HUES64 (cell line): ENCODE measurements at regions not wholly inside any gene's neighbourhood (a gene's known extent, or its start where the extent isn't known, plus 50 kb on each side); places are given as distances from the start of the nearest gene placed in this dataset.
"Not testable (repeated sequence)": the region's sequence is repeated elsewhere in the genome, so short reads cannot be mapped to it uniquely, and the experiment has no call there.

ENCODE experiments used
- H3K27ac ChIP-seq: 2 replicates; pipeline ENCODE4 v1.7.0; 2013; ENCODE audit warnings: low read depth, low read length, inconsistent platforms
- H3K27me3 ChIP-seq: 2 replicates; pipeline ENCODE4 v1.6.1; 2013; ENCODE audit warnings: mild to moderate bottlenecking, low read length; ENCODE audit not compliant: insufficient read depth
- H3K36me3 ChIP-seq: 2 replicates; pipeline ENCODE4 v1.6.1; 2013; ENCODE audit warnings: mild to moderate bottlenecking, low read length; ENCODE audit not compliant: insufficient read depth
- H3K4me1 ChIP-seq: 2 replicates; pipeline ENCODE4 v1.6.1; 2013; ENCODE audit warnings: mild to moderate bottlenecking, low read length, moderate library complexity; ENCODE audit not compliant: insufficient read depth
- H3K4me3 ChIP-seq: 2 replicates; pipeline ENCODE4 v1.5.1; 2013; ENCODE audit warnings: mild to moderate bottlenecking, low read length, moderate library complexity
- H3K9ac ChIP-seq: 2 replicates; pipeline ENCODE4 v1.6.1; 2013; ENCODE audit warnings: mild to moderate bottlenecking, low read depth, low read length
- H3K9me3 ChIP-seq: 2 replicates; pipeline ENCODE4 v1.6.1; 2013; ENCODE audit warnings: low read depth, low read length; ENCODE audit not compliant: insufficient read depth
- WGBS: fragments of 150-250, 120-280 bp; methylation state at CpG from one replicate; pipeline ENCODE4 v1.1.7; 2013; ENCODE audit warnings: missing lambda C conversion rate; 5-methylcytosine and 5-hydroxymethylcytosine counted together

DNA sequence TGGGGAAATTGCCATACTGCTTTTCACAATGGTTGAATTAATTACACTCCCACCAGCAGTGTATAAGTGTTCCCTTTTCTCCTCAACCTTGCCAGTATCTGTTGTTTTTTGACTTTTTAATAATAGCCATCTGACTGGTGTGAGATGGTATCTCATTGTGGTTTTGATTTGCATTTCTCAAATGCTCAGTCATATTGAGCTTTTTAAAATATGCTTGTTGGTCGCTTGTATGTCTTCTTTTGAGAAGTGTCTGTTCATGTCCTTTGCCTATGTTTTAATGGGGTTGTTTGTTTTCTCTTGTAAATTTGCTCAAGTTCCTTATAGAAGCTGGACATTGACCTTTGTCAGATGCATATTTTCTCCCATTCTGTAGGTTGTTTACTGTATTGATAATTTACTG lies 75.4 kb upstream of the ARX start:
- not testable (repeated sequence) for H3K9me3 ChIP-seq, H3K27ac ChIP-seq, H3K36me3 ChIP-seq, H3K4me3 ChIP-seq, H3K9ac ChIP-seq, H3K27me3 ChIP-seq, H3K4me1 ChIP-seq
- WGBS, result 76% methylated on average over 1 of the region's 1 CpG

DNA sequence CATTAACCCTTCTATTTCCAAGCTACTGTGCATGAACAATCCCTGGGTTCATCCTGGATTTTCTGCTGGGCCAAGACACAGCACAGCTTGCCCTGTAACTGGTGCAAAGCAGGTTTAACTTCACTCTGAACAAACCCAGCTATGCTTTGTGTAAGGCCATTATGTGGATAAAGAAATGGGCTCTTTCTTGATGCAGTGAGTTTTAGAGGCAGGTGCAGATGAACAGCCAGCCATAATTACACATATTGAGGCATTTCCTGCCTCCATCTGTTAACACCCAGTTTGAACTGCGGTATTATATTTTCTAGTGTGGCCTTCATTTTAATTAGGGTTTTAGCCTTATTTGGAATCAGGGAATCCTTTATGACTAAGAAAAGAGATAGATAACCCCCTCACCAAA lies 68.7 kb upstream of the ARX start:
- no peaks in the 10 kb centered on the region for H3K9me3 ChIP-seq
- H3K4me1 ChIP-seq, result no peaks in the 10 kb centered on the region
- H3K27ac ChIP-seq, result no peak overlapping the region
- no peaks in the 10 kb centered on the region for H3K36me3 ChIP-seq
- H3K27me3 ChIP-seq, result no peaks in the 10 kb centered on the region; the same call in 1 of the 2 replicates
- no peak overlapping the region for H3K4me3 ChIP-seq
- H3K9ac ChIP-seq, result no peak overlapping the region
- WGBS, result no CpG with 5 or more reads among the region's 1 CpG

DNA sequence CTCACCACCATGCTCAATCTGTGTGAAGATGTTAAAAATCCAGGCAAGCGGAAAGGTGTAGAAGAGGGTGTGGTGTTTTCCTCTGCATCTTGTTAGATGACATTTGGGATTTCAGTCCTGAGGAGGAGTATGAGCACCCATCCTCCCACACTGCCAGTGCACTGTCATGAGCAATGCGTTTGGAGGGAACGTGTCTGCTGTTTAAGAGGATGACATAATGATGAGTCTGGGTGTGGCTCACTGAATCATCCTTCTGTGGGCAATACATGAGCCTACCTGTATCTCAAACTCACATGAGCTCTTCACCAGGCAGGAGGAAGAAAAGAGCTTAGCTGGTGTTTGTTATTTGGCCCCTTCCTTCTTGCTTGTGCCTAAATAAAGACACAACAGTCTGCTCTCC lies 67.9 kb upstream of the ARX start:
- Histone ChIP-seq H3K9me3 (no peaks in the 10 kb centered on the region), H3K27me3 (no peaks in the 10 kb centered on the region; the same call in 1 of the 2 replicates), H3K4me3 (no peak overlapping the region), H3K27ac (no peak overlapping the region), H3K36me3 (no peaks in the 10 kb centered on the region), H3K4me1 (no peaks in the 10 kb centered on the region), H3K9ac (no peak overlapping the region)
- 76% methylated on average over 3 of the region's 3 CpGs for WGBS

DNA sequence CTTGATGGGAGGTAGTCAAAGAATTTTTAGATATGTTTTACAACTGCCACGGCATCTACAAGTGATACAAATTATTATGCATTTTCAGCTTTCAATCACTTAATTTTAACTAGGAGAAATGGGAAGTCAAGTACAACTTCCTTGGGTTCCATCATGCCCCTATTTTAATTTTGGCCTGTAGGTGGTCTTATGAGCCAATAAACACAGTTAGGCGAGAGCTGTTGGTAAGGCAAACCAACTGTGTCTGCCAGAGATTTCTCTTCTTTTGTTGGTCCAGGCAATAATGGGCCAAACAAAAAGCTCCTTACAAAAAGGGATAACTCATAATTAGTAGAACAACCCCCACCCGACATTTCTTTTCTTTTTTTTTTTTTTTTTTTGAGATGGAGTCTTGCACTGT lies 63.3 kb upstream of the ARX start:
- H3K4me1 ChIP-seq, result no peaks in the 10 kb centered on the region
- no peaks in the 10 kb centered on the region for H3K36me3 ChIP-seq
- H3K9me3 ChIP-seq, result no peaks in the 10 kb centered on the region
- WGBS, result 91% methylated on average over 2 of the region's 3 CpGs
- H3K4me3 ChIP-seq, result no peak overlapping the region
- H3K27ac ChIP-seq, result no peak overlapping the region
- no peaks in the 10 kb centered on the region; the same call in 1 of the 2 replicates for H3K27me3 ChIP-seq
- H3K9ac ChIP-seq, result no peak overlapping the region

DNA sequence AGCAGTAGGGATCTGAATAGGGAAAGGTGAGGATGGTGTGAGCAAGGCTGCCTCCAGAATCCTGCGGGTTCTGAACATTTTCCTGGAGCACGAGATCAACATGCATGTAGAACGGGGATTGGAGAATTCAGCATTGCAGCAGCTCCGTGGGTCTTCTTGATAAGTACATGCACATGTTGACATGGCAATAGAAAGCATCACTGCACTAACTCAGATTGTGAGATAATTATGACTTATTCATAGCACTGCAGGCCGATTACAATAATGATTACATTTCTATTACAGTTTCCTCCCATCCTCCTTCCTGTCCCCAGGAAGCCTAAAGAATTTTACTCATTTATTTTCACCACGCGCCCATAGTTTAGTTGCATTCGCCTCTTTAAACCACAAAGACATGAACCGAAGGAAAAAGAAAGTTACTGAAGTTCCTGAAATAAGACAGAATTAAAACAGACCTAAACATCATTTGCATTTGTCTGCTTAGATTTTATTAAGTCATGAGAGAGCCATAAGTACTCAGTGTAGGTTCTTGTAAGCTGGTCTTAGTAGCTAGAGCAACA lies 61.3 kb upstream of the ARX start:
- 92% methylated on average over 9 of the region's 9 CpGs for WGBS
- Histone ChIP-seq H3K9ac (no peak overlapping the region), H3K27ac (no peak overlapping the region)

DNA sequence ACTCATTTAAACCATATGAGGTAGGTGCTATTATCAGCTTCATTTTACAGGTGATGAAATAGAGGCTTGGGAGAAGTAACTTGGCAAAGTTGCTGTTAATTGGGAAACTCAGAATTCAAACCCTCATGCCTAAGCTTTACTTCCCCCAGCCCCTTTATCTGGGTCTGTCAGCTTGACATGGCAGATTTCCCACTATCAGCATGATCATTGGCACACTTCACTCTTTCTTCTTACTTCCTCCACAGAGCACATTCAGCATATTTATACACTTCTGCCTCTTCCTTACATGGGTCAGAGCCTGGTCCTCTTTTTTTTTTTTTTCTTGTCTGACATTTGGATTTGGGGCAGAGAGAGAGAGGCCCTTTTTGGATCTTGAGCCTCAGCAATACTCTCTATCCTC lies 56.5 kb upstream of the ARX start:
- Histone ChIP-seq H3K4me1 (no peaks in the 10 kb centered on the region), H3K27ac (no peak overlapping the region), H3K36me3 (no peaks in the 10 kb centered on the region), H3K9me3 (no peaks in the 10 kb centered on the region), H3K9ac (no peak overlapping the region), H3K4me3 (no peak overlapping the region), H3K27me3 (no peaks in the 10 kb centered on the region)

More for the DNA sequence above, 61.3 kb upstream of the ARX start:
- H3K27me3 ChIP-seq, result no peaks in the 10 kb centered on the region
- no peaks in the 10 kb centered on the region for H3K36me3 ChIP-seq
- H3K4me1 ChIP-seq, result no peaks in the 10 kb centered on the region
- no peaks in the 10 kb centered on the region for H3K9me3 ChIP-seq
- H3K4me3 ChIP-seq, result no peak overlapping the region

DNA sequence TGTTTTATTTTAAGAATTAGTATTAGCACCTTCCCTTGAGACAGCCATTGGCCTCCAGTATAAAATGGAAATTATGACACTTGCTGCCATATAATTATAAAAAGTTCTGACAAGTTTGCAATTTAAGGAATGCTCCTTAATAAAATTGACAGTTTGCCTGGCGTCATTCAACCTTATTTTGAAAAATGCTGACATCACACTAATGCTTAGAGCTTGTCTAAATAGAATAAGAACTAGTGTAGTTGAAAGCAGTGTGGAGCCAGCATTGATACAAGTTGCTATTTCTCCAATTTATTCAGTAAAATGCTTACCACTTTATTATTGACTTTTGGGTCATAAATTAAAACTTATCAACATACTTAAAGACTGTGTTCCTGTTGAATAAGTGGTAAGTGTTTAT lies 54.3 kb upstream of the ARX start:
- no peaks in the 10 kb centered on the region for H3K4me1 ChIP-seq
- no peaks in the 10 kb centered on the region for H3K36me3 ChIP-seq
- no peak overlapping the region for H3K27ac ChIP-seq
- H3K4me3 ChIP-seq, result no peak overlapping the region
- H3K9ac ChIP-seq, result no peak overlapping the region
- 100% methylated on average over 1 of the region's 1 CpG for WGBS
- H3K27me3 ChIP-seq, result no peaks in the 10 kb centered on the region
- no peaks in the 10 kb centered on the region for H3K9me3 ChIP-seq

DNA sequence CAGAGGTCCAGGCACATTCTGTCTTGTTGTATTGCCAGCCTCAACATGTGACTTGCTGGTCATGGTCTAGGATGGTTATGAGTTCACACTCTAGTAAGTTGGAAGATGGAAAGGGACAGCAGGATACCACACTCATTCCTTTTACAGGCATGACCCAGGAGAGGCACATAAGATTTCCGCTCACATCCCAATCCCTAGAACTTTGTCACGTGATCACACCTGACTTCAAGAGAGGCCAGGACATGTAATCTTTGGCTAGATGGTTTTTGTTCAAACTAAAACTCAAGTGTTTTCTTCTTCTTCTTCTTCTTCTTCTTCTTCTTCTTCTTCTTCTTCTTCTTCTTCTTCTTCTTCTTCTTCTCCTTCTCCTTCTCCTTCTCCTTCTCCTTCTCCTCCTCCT lies 53.4 kb upstream of the ARX start:
- Histone ChIP-seq H3K4me1 (no peaks in the 10 kb centered on the region), H3K27ac (no peak overlapping the region), H3K4me3 (no peak overlapping the region), H3K36me3 (no peaks in the 10 kb centered on the region), H3K9me3 (no peaks in the 10 kb centered on the region), H3K9ac (no peak overlapping the region), H3K27me3 (no peaks in the 10 kb centered on the region)
- WGBS, result 94% methylated on average over 2 of the region's 2 CpGs

DNA sequence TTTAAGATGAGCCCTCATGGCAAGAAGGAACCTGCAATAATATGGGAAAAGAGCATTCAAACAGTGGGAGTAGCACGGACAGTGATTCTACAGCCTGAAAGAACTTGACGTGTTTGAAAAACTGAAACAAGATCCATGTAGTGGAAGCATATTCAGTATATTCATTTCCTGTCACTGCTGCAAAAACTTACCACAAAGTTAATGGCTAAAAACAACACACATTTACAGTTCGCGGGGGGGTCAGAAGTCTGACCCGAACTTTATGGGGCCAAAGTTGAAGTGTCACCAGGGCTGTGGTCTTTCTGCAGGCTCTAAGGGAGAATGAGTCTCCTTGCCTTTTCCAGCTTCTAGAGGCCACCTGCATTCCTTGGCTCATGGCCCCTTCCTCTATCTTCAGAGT lies 52.6 kb upstream of the ARX start:
- Histone ChIP-seq H3K27ac (no peak overlapping the region), H3K4me3 (no peak overlapping the region), H3K36me3 (no peaks in the 10 kb centered on the region), H3K27me3 (no peaks in the 10 kb centered on the region), H3K9me3 (no peaks in the 10 kb centered on the region), H3K9ac (no peak overlapping the region), H3K4me1 (no peaks in the 10 kb centered on the region)
- 98% methylated on average over 5 of the region's 5 CpGs for WGBS

DNA sequence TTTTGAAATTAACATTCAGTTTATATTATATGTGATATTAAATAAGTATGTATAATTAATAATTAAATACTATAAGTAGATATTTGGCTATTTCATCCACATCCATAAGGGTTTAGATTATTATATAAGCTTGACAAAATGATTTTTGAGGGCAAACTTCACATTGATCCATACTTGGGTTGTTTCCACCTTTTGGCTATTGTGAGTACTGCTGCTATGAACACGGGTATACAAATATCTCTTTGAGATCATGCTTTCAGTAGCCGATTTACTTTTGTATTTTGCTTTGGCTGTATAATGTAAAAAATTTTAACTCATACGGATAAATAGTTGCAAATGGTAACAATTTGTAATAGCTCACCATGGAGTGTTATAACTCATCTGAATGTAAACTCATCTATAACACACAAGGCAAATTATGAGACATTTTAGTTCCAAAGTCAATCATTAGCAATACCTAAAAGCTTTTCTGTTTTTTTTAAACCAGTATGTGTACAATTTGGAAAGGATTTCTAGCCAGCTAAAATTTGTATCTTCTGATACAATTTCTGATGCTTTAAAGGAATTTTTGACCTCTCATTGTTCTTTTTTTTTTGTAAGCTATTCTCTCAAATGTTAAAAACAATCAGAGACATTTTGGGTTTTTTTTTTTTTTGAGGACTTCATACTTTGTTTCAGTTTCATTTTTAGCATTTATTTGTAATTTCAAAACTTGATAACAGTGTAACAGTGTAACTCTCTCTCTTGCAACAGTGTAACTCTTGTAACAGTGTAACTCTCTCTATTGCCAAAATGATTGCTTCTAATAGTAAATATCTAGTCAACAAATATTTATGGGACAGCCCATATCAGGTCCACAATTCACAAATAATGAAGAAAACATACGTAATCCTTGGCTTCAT lies 51.8 kb upstream of the ARX start:
- Histone ChIP-seq H3K9me3 (no peaks in the 10 kb centered on the region), H3K9ac (no peak overlapping the region), H3K4me1 (no peaks in the 10 kb centered on the region), H3K36me3 (no peaks in the 10 kb centered on the region), H3K4me3 (no peak overlapping the region), H3K27ac (no peak overlapping the region), H3K27me3 (no peaks in the 10 kb centered on the region)
- WGBS, result 100% methylated on average over 2 of the region's 4 CpGs

DNA sequence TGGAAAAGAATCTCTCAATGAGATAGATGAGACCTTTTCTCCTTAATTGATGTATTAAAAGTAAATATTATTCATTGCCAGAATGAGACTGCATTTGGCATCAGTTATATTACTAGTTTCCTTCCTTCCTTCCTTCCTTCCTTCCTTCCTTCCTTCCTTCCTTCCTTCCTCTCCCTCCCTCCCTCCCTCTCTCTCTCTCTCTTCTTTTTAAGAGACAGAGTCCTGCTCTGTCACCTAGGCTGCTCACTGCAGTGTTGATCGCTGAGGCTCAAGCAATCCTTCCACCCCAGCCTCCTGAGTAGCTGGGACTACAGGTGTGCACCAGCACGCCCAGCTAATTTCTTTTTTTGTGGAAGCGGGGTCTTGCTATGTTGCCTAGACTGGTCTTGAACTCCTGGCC lies 50.4 kb upstream of the ARX start:
- Histone ChIP-seq H3K9ac (no peak overlapping the region), H3K4me3 (no peak overlapping the region), H3K9me3 (no peaks in the 10 kb centered on the region), H3K36me3 (no peaks in the 10 kb centered on the region), H3K27ac (no peak overlapping the region), H3K4me1 (no peaks in the 10 kb centered on the region), H3K27me3 (no peaks in the 10 kb centered on the region)
- 91% methylated on average over 3 of the region's 3 CpGs for WGBS
